ENCODE measurements at regions not wholly inside any gene's neighbourhood (a gene's known extent, or its start where the extent isn't known, plus 50 kb on each side); places are given as distances from the start of the nearest gene placed in this dataset.

- TF ChIP-seq CTCF (IDR thresholded peaks at IDR 0.05; ENCODE audit: extremely low read depth, insufficient read depth, missing control alignments): no peak
- no peak for DNase-seq (ENCODE audit: low spot score)
- in situ Hi-C loops (cut with MboI; ENCODE audit: low pct_unique_long_range_greater_than_20kb, low sequenced_read_pairs, unreplicated experiment): no loop called here
Measured at GRCh38 chr18:77857678-77858655, 608.3 kb downstream of the GALR1 start.

GRCh38 chr18:77859634-77860033, 610.0 kb downstream of the GALR1 start:
- in situ Hi-C loops (cut with MboI; ENCODE audit: low pct_unique_long_range_greater_than_20kb, low sequenced_read_pairs, unreplicated experiment): no loop called here
- DNase-seq (ENCODE audit: low spot score): no peak

GRCh38 chr18:77862066-77862757, 612.6 kb downstream of the GALR1 start:
- DNase-seq (ENCODE audit: low spot score): no peak
- TF ChIP-seq CTCF (IDR thresholded peaks at IDR 0.05; ENCODE audit: extremely low read depth, insufficient read depth, missing control alignments): no peak
- in situ Hi-C loops (cut with MboI; ENCODE audit: low pct_unique_long_range_greater_than_20kb, low sequenced_read_pairs, unreplicated experiment): no loop called here

More at GRCh38 chr18:77859634-77860033, 610.0 kb downstream of the GALR1 start:
- TF ChIP-seq CTCF (IDR thresholded peaks at IDR 0.05; ENCODE audit: extremely low read depth, insufficient read depth, missing control alignments): no peak

- no peak for TF ChIP-seq CTCF (IDR thresholded peaks at IDR 0.05; ENCODE audit: extremely low read depth, insufficient read depth, missing control alignments)
- in situ Hi-C loops (cut with MboI; ENCODE audit: low pct_unique_long_range_greater_than_20kb, low sequenced_read_pairs, unreplicated experiment): no loop called here
- DNase-seq (ENCODE audit: low spot score): no peak
Measured at GRCh38 chr18:77865853-77866252, 616.2 kb downstream of the GALR1 start.

GRCh38 chr18:77866351-77866750, 616.7 kb downstream of the GALR1 start:
- TF ChIP-seq CTCF (IDR thresholded peaks at IDR 0.05; ENCODE audit: extremely low read depth, insufficient read depth, missing control alignments): no peak
- DNase-seq (ENCODE audit: low spot score): no peak
- in situ Hi-C loops (cut with MboI; ENCODE audit: low pct_unique_long_range_greater_than_20kb, low sequenced_read_pairs, unreplicated experiment): no loop called here

GRCh38 chr18:77870199-77870598, 620.6 kb downstream of the GALR1 start:
- TF ChIP-seq CTCF (IDR thresholded peaks at IDR 0.05; ENCODE audit: extremely low read depth, insufficient read depth, missing control alignments): no peak
- in situ Hi-C loops (cut with MboI; ENCODE audit: low pct_unique_long_range_greater_than_20kb, low sequenced_read_pairs, unreplicated experiment): no loop called here
- no peak for DNase-seq (ENCODE audit: low spot score)
